NOMO-1 treated with DMSO at 0.1 percent for 48 hours (cell line): ENCODE measurements at regions not wholly inside any gene's neighbourhood (a gene's known extent, or its start where the extent isn't known, plus 50 kb on each side); places are given as distances from the start of the nearest gene placed in this dataset.
"Not testable (repeated sequence)": the region's sequence is repeated elsewhere in the genome, so short reads cannot be mapped to it uniquely, and the experiment has no call there.

Source experiments
- DNase-seq: peaks from one replicate; lab custom pipeline; 2025; ENCODE audit not compliant: unreplicated experiment; lab: John Stamatoyannopoulos, UW

DNA sequence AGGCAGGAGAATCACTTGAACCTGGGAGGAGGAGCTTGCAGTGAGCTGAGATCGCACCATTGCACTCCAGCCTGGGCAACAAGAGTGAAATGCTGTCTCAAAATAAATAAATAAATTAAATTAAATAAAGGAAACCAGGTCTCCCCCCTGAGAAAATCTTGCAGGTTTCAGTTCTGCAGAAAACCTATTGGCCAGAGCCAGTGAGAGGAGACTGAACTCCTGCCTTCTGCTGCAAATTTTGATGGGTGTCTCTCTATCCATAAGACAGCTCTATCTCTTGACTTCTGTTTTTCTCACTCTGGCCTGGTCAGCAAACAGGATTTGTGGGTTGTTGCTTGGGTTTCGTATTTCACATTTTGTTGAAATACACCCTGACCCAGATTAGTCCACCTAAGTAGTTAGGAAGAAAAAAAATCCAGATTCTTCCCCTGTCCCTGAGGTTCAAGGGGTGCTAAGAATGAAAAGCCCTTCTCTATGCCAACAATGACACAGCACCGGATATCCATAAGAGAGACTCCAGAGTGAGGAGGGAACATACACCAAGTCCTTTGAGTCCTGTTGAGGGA lies 86.7 kb upstream of the MAP4K4 start:
- DNase-seq: no peak

DNA sequence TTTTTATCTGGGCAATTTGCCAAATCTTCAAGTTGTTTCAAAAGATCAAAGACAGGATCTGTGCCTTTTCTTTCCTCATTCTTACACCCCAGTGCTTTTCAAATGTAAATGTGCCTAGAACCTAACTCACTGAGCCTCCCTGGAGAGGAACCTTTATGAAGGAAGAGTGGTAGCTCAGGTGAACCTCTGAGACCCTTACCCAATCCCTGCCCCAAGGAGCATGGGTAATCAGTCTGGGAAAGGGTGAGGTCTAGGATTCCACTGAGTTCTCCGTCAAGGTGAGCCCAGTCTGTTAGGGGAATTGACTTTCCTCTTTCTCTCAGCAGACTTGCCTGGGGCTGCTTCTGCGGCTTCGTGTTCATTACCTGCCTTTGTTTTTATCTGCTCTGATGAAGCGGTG lies 88.1 kb upstream of the MAP4K4 start:
- DNase-seq: no peak

GRCh38 chr2:101608408-101609310 lies 88.8 kb upstream of the MAP4K4 start:
- DNase-seq: no peak

- no peak for DNase-seq
These were observed 100.1 kb upstream of the MAP4K4 start for GRCh38 chr2:101597347-101597944.

GRCh38 chr2:101596333-101596732 lies 101.2 kb upstream of the MAP4K4 start:
- no peak for DNase-seq

DNA sequence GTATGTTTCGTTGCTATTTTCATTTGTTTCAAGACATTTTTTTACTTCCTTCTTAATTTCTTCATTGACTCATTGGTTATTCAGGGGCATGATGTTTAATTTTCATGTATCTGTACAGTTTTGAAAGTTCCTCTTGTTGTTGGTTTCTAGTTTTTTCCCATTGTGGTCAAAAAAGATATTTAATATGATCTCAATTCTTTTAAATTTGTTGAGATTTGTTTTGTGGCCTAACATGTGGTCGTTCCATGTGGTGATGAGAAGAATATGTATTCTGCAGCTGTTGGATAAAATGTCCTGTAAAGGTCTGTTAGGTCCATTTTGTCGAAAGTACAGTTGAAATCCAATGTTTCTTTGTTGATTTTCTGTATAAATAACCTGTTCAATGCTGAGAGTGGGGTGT lies 110.3 kb upstream of the MAP4K4 start:
- no peak for DNase-seq

- no peak for DNase-seq
These were observed 108.9 kb upstream of the RFX8 start for GRCh38 chr2:101583861-101584260.

DNA sequence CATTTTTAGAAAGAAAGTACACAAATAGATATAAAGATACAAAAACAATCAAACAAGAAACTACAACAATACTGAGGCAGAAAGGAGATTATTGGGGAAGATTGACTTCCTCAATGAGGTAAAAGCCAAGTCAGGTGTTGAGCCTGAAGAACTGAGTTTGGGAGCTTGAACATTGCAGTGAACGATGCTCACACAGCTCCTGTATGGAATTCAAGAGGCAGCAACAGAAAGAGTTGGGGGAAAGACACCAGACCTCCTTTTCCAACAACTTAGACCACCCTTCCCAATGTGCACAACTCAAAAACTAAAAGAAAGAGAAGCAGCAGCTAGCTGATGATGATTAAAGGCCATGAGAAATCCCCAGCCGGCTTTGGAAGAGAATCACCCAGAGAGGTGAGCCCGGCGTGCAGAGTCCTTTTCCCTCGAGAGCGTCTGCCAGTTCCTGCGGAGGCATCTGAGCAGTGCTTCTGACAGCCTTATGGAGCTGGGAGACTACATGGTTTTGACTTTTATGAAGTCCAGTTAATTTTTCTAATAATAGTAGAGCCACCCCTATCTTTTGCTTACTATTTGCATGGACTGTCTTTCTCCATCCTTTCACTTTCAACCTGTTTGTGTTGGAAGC lies 106.9 kb upstream of the RFX8 start:
- no peak for DNase-seq

- DNase-seq: no peak
These were observed 105.6 kb upstream of the RFX8 start for GRCh38 chr2:101580528-101580927.

DNA sequence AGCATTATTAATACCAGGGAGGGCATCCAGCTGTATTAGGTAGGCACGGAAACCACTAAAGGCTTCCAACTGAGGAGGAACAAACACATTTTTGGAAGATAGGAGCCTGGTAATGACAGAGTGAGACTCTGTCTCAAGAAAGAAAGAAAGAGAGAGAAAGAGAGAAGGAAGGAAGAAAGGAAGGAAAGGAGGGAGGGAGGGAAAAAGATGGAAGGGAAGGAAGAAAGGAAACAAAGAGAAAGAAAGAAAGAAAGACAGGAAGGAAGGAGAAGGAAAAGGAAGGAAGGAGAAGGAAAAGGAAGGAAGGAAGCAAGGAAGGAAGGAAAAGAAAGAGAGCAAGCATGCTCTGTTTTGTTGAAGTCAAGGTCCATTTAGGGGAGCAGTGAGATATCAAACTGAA lies 103.8 kb upstream of the RFX8 start:
- no peak for DNase-seq

DNA sequence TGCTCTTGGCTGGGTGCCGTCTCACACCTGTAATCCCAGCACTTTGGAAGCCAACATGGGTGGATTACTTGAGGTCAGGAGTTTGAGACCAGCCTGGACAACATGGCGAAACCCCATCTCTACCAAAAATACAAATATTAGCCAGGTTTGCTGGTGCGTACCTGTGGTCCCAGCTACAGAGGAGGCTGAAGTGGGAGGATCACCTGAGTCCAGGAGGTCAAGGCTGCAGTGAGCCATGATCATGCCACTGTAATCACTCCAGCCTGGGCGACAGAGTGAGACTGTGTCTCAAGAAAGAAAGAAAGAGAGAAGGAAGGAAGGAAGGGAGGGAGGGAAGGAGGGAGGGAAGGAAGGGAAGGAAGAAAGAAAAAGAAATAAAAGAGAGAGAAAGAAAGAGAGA lies 103.2 kb upstream of the RFX8 start:
- DNase-seq: not testable (repeated sequence)

- no peak for DNase-seq
These were observed 102.3 kb upstream of the RFX8 start for GRCh38 chr2:101577173-101577572.

DNA sequence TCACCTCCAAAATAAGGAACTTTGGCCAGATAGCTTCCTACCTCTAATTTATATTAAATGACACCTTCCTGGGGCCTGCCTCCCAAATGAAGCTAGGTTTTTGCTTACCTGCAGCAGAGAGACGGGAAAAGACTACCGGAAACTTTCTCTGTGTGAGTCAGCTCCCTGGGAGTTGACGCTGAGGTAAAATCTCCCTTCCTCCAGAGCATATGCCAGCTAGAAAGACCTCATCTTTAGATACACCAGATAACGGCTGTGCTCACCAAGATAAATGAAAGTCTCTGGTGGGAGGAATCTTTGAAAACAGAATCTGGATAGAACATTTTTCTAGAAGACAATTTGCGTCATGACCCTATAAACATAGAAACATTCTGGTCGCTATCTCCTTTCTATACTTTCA lies 99.7 kb upstream of the RFX8 start:
- no peak for DNase-seq

DNA sequence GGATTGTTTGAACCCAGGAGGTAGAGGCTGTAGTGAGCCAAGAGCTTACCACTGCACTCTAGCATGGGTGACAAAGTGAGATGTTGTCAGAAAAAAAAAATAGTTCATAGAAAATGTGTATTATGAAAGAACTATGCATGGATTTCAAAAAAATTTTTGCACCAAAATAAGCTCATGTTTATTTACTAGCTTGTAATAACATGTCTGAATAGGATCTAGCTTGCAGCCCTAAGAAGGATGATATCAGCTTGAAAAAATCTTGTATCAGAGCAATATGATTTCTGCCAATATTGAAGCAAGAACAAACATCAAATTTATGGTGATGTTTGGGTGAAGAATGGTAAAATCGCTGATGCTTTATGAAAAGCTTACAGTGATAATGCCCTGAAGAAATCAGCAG lies 97.0 kb upstream of the RFX8 start:
- no peak for DNase-seq

- peak; percentile 35 for DNase-seq
These were observed 95.1 kb upstream of the RFX8 start for GRCh38 chr2:101569886-101570520.

DNA sequence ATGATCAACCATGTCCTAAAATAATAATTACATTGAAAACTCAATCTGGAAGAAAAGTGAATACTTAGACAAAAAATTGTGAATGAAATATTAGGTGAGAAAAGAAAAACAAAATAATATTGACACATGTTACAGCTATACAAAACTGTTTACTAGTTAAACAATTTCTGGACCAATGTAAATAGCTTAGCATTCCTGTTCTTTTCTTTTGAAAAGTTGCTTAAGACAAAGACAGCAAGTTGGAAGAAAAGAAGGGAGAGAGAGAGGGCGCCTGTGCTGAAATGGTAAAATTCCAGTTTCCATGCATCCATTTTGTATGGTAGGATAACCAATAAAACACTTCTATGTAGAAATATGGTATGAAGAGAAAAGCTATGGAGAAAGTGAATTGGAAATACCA lies 94.1 kb upstream of the RFX8 start:
- DNase-seq: no peak

- DNase-seq: no peak
These were observed 91.8 kb upstream of the RFX8 start for GRCh38 chr2:101566632-101567228.

- no peak for DNase-seq
These were observed 88.9 kb upstream of the RFX8 start for GRCh38 chr2:101563849-101564248.

- peak; percentile 78 for DNase-seq
These were observed 85.9 kb upstream of the RFX8 start for GRCh38 chr2:101560780-101561315.

- no peak for DNase-seq
These were observed 84.6 kb upstream of the RFX8 start for GRCh38 chr2:101559551-101559950.
